Heart right ventricle (tissue), 16 donors: ENCODE measurements at regions not wholly inside any gene's neighbourhood (a gene's known extent, or its start where the extent isn't known, plus 50 kb on each side); places are given as distances from the start of the nearest gene placed in this dataset.

Experiments
- ATAC-seq, 8 donors: fragments of 200-7000 bp; cut with Tn5 transposase; one replicate each; pipeline ENCODE4 v1.9.1; 2020; ENCODE audit warnings: mild to moderate bottlenecking in 8 of 8, moderate library complexity in 8 of 8, moderate number of reproducible peaks in 1 of 8
- DNase-seq, 2 donors: peaks; one replicate each; pipeline ENCODE4 v3.0.0-alpha.2; 2020
- H3K27ac ChIP-seq, 10 donors: fragments of 200-600 bp; sonication (generic) in 2 of 10; one replicate each; pipeline versions ENCODE4 v1.5.0 to v1.8.0; 2020 to 2022; ENCODE audit warnings: mild to moderate bottlenecking in 3 of 10
- H3K27me3 ChIP-seq, 7 donors: fragments of 200-600 bp; one replicate each; pipeline ENCODE4 v1.8.0; 2021 to 2022; ENCODE audit warnings: mild to moderate bottlenecking in 2 of 7
- H3K36me3 ChIP-seq, 9 donors: fragments of 200-600 bp; sonication (generic) in 1 of 9; one replicate each; pipeline versions ENCODE4 v1.5.0 to v1.8.0; 2020 to 2022; ENCODE audit warnings: mild to moderate bottlenecking in 2 of 9
- H3K4me1 ChIP-seq, 9 donors: fragments of 200-600 bp; sonication (generic) in 1 of 9; one replicate each; pipeline versions ENCODE4 v1.5.0 to v1.8.0; 2020 to 2022; ENCODE audit warnings: mild to moderate bottlenecking in 4 of 9
- H3K4me3 ChIP-seq, 10 donors: fragments of 200-600 bp; sonication (generic) in 2 of 10; one replicate each; pipeline versions ENCODE4 v1.5.0 to v1.8.0; 2020 to 2022; ENCODE audit warnings: mild to moderate bottlenecking in 7 of 10, moderate library complexity in 2 of 10
- H3K9me3 ChIP-seq, 11 donors: fragments of 200-600 bp in 10 of 11; sonication (generic) in 2 of 11; one replicate each; pipeline versions ENCODE4 v1.5.0 to v1.8.0; 2013 to 2022; ENCODE audit warnings: mild to moderate bottlenecking in 2 of 11, control low read depth in 1 of 11, moderate library complexity in 1 of 11
- CTCF ChIP-seq, 9 donors: fragments of 200-600 bp; sonication (generic) in 2 of 9; IDR thresholded peaks; one replicate each; pipeline versions ENCODE4 v1.5.0 to v1.8.0; 2021 to 2022; ENCODE audit warnings: antibody characterized with exemption in 9 of 9, mild to moderate bottlenecking in 5 of 9, moderate library complexity in 1 of 9
- WGBS, 2 donors: extraction: QIAGEN DNeasy Blood & Tissue Kit; methylation state at CpG; one replicate each; pipeline ENCODE4 v1.1.7; 2013; ENCODE audit warnings: inconsistent platforms in 1 of 2; 5-methylcytosine and 5-hydroxymethylcytosine counted together
- intact Hi-C, 10 donors: fragments of 100-400 bp; cut with DNase I; formaldehyde crosslinking; loops; one replicate each; pipeline versions ENCODE4 v1.11.1 to v1.14.2; 2022
- donor health status: Arrhythmogenic right ventricular cardiomyopathy.
- donor health status: ischemic (EF 13 %, LVEDD 7.1; RV severe dilation, severe dysfunction).
- donor health status: healthy with polysubstance abuse.
- donor health status: DM: no; HTN: yes; CAD: no.
- donor health status: DM: no; HTN: no; CAD: no.
- donor health status: ischemic (EF 25% LVEDD 6.9; RV normal size, moderate dysfunction).
- donor health status: ischemic (EF 25% LVEDD 5.7; RV mildly dilated, moderate dysfunction).
- donor health status: healthy.
- donor health status: DM: yes; HTN: yes; CAD: no.
- donor health status: Ischemic cardiomyopathy.
- donor health status: ischemic (EF 35%, LVEDD 5.7; RV mildly dilated, moderate dysfunction).
- donor health status: nonischemic (EF 11% LVEDD 7.7; RV severe dilation, severe dysfunction).
- donor health status: DM: yes; HTN: yes; CAD: no.
- donor health status: PGD.
- donor health status: ischemic (EF 29% LVEDD 5.4; RV normal size, mild dysfunction).
- donor health status: nonischemic (EF 23%, LVEDD 6.1; RV moderate dilation, normal function).

GRCh38 chr9:12191630-12192029 is 501.6 kb upstream of the TYRP1 start:
- no peak for TF ChIP-seq CTCF (IDR thresholded peaks at IDR 0.05)
- H3K9me3 ChIP-seq, result no peaks in the 10 kb centered on the region
- 96 to 98% methylated on average over 2 of the region's 2 CpGs for WGBS, 2 donors
- no peak overlapping the region for H3K27ac ChIP-seq
- no peak overlapping the region for H3K4me3 ChIP-seq
- DNase-seq, result peak in 1 of 2 donors; percentile 6
- H3K4me1 ChIP-seq, result no peaks in the 10 kb centered on the region
- intact Hi-C loops, result no loop called here
- no peaks in the 10 kb centered on the region for H3K27me3 ChIP-seq
- H3K36me3 ChIP-seq, result no peaks in the 10 kb centered on the region
- ATAC-seq, result no peak

- ATAC-seq, result no peak
- H3K9me3 ChIP-seq, result no peaks in the 10 kb centered on the region
- 80% methylated on average over 2 of the region's 2 CpGs for WGBS, 2 donors
- no peak for TF ChIP-seq CTCF (IDR thresholded peaks at IDR 0.05)
- no peak for DNase-seq
- no peaks in the 10 kb centered on the region for H3K27me3 ChIP-seq
- no peaks in the 10 kb centered on the region for H3K36me3 ChIP-seq
- no peak overlapping the region for H3K27ac ChIP-seq
- no peak overlapping the region for H3K4me3 ChIP-seq
- intact Hi-C loops, result no loop called here
- H3K4me1 ChIP-seq, result no peaks in the 10 kb centered on the region
Observed at GRCh38 chr9:12194731-12195130, 498.5 kb upstream of the TYRP1 start.

GRCh38 chr9:12195456-12195855 is 497.7 kb upstream of the TYRP1 start:
- Histone ChIP-seq H3K36me3 (no peaks in the 10 kb centered on the region), H3K4me1 (no peaks in the 10 kb centered on the region), H3K4me3 (no peak overlapping the region), H3K27ac (no peak overlapping the region), H3K27me3 (no peaks in the 10 kb centered on the region), H3K9me3 (no peaks in the 10 kb centered on the region)
- ATAC-seq (no peak), DNase-seq (no peak)
- no peak for TF ChIP-seq CTCF (IDR thresholded peaks at IDR 0.05)
- intact Hi-C loops, result no loop called here

- Histone ChIP-seq H3K4me3 (no peak overlapping the region), H3K27ac (no peak overlapping the region), H3K27me3 (no peaks in the 10 kb centered on the region), H3K9me3 (peaks cover 0 to 5% (median 0%) of the 10 kb centered on the region in 11 donors), H3K36me3 (no peaks in the 10 kb centered on the region), H3K4me1 (no peaks in the 10 kb centered on the region)
- no peak for TF ChIP-seq CTCF (IDR thresholded peaks at IDR 0.05)
- intact Hi-C loops, result no loop called here
- DNase-seq (no peak), ATAC-seq (no peak)
- 62 to 63% methylated on average over 4 of the region's 4 CpGs for WGBS, 2 donors
Observed at GRCh38 chr9:12204512-12204911, 488.7 kb upstream of the TYRP1 start.

- Histone ChIP-seq H3K9me3 (peaks cover 0 to 13% (median 0%) of the 10 kb centered on the region in 11 donors), H3K27ac (no peak overlapping the region), H3K27me3 (no peaks in the 10 kb centered on the region), H3K36me3 (no peaks in the 10 kb centered on the region), H3K4me1 (no peaks in the 10 kb centered on the region), H3K4me3 (no peak overlapping the region)
- TF ChIP-seq CTCF (IDR thresholded peaks at IDR 0.05), result no peak
- ATAC-seq (no peak), DNase-seq (no peak)
- WGBS, 2 donors, result 50 to 55% methylated on average over 3 of the region's 3 CpGs
- intact Hi-C loops, result no loop called here
Observed at GRCh38 chr9:12212860-12213259, 480.3 kb upstream of the TYRP1 start.
